Common myeloid progenitor, CD34-positive (primary cell): ENCODE measurements at regions not wholly inside any gene's neighbourhood (a gene's known extent, or its start where the extent isn't known, plus 50 kb on each side); places are given as distances from the start of the nearest gene placed in this dataset.

Experiments
- CTCF ChIA-PET: fragments of 350-600 bp; sonication (Branson Sonifier 250); formaldehyde crosslinking; loops from one replicate; lab custom pipeline; 2021; ENCODE audit warnings: antibody characterized with exemption; lab: Charles Lee
- POLR2A ChIA-PET: fragments of 350-600 bp; sonication (Branson Sonifier 250); formaldehyde crosslinking; loops from one replicate; lab custom pipeline; 2021; ENCODE audit warnings: antibody characterized with exemption; lab: Charles Lee
- DNase-seq, 3 donors: peaks; one replicate each; pipeline versions ENCODE4 v3.0.0 to v3.0.0-alpha.2; 2013
- H3K27ac ChIP-seq, 2 experiments: 1 replicate in 1 of 2; 2 replicates in 1 of 2; pipeline ENCODE4 v1.7.0; 2013; ENCODE audit warnings: inconsistent platforms in 2 of 2, low read length in 2 of 2, mild to moderate bottlenecking in 2 of 2, low read depth in 1 of 2, moderate library complexity in 1 of 2; ENCODE audit not compliant: severe bottlenecking in 2 of 2, insufficient read depth in 1 of 2, poor library complexity in 1 of 2
- H3K27me3 ChIP-seq, 5 experiments: replicated peaks in 2 of 5; 1 replicate in 3 of 5; 2 replicates in 2 of 5; pipeline versions ENCODE4 v1.6.1 to v1.7.0; 2013; ENCODE audit warnings: low read length in 4 of 5, mild to moderate bottlenecking in 2 of 5, moderate library complexity in 2 of 5, inconsistent platforms in 1 of 5; ENCODE audit not compliant: insufficient read depth in 5 of 5, control insufficient read depth in 4 of 5
- H3K36me3 ChIP-seq, 4 experiments: 1 replicate in 2 of 4; 2 replicates in 2 of 4; pipeline versions ENCODE4 v1.6.1 to v1.7.0; 2013; ENCODE audit warnings: low read length in 3 of 4, control low read depth in 1 of 4, mild to moderate bottlenecking in 1 of 4; ENCODE audit not compliant: control insufficient read depth in 4 of 4, insufficient read depth in 4 of 4
- H3K4me1 ChIP-seq, 4 experiments: 1 replicate in 3 of 4; 2 replicates in 1 of 4; pipeline versions ENCODE4 v1.6.1 to v1.7.1; 2013; ENCODE audit warnings: low read length in 3 of 4, mild to moderate bottlenecking in 3 of 4, control low read depth in 1 of 4, inconsistent platforms in 1 of 4, moderate library complexity in 1 of 4; ENCODE audit not compliant: control insufficient read depth in 4 of 4, insufficient read depth in 4 of 4; ENCODE audit errors: control extremely low read depth in 1 of 4
- H3K4me3 ChIP-seq, 7 experiments: 1 replicate in 4 of 7; 2 replicates in 3 of 7; pipeline versions ENCODE4 v1.5.1 to v1.7.0; 2013; ENCODE audit warnings: mild to moderate bottlenecking in 7 of 7, low read length in 6 of 7, moderate library complexity in 6 of 7, inconsistent platforms in 2 of 7, low read depth in 2 of 7, control low read depth in 1 of 7; ENCODE audit not compliant: insufficient read depth in 4 of 7, control insufficient read depth in 1 of 7; ENCODE audit errors: extremely low read depth in 1 of 7
- H3K9me3 ChIP-seq, 5 experiments: 1 replicate in 4 of 5; 2 replicates in 1 of 5; pipeline versions ENCODE4 v1.6.1 to v1.7.1; 2013; ENCODE audit warnings: low read length in 4 of 5, mild to moderate bottlenecking in 2 of 5, inconsistent platforms in 1 of 5, low read depth in 1 of 5, moderate library complexity in 1 of 5; ENCODE audit not compliant: control insufficient read depth in 4 of 5, insufficient read depth in 2 of 5; ENCODE audit errors: control extremely low read depth in 1 of 5
- WGBS: methylation state at CpG from one replicate; pipeline ENCODE4 v1.1.5; 2013; ENCODE audit not compliant: insufficient coverage; 5-methylcytosine and 5-hydroxymethylcytosine counted together

DNA sequence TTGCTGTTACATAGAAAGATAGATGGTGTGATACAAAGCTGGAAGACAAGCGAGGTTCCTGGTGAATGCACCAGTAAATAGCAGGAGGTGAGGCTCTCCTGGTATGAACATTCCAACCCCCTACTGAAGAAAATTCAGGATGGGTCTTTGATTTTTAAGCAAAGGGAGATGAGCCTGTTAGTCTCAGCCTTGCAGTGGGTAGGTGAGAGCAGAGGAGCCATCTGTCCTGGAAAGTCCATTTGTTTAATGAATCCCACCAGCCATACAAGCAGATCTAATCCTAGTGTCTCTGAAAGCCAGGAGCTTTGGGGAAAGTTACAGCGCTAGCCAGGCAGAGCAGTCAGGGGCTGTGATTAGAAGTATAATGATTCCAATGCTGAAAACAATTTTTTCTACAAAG lies 234.8 kb upstream of the FOXN3 start:
- DNase-seq = no peak
- WGBS = 100% methylated on average over 1 of the region's 2 CpGs
- Histone ChIP-seq H3K4me1 (peaks cover 0 to 17% (median 4%) of the 10 kb centered on the region in 4 experiments), H3K36me3 (no peaks in the 10 kb centered on the region), H3K27me3 (no peaks in the 10 kb centered on the region), H3K27ac (no peak overlapping the region), H3K4me3 (no peak overlapping the region), H3K9me3 (peaks cover 0 to 4% (median 0%) of the 10 kb centered on the region in 5 experiments)
- CTCF ChIA-PET = no interaction called here
- POLR2A ChIA-PET = no interaction called here

DNA sequence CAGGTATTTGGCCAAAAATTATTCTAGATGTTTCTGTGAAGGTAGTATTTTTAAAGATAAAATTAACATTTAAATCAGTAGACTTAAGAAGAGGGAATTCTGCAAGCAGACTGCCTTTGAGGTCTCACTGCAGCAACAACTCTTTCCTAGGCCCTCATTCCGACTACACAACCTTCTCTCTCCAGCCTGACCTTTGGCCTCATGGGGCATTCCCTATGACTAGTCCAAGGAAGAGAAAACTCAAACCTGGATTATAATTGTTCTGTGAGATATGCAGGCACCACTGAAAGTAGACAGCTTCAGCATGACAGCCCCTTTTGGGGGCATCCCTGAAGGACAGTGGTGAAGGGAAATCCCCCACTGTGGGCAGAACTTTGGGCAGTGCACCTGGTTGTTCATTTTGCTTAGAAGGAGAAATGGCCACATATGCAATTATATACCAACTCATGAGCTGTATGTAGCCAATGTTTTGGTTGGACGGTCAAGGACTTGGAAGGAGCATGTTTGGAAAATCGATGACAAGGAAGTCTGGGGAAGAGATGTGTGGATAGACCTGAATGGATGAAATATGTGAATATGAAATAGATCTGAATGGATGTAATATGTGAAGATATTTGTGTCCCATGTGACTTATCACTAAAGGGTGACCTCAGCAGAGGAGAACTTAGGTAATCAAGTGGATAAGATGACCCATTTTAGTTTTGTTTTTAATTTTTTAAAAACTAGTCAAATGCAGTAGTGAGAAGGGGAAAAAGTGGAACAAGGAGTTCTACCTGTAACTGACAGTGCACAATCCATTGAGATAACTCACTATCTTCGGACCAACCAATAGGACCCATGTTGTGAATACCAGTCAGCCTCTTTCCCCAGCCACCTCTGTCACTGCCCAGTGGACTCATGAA lies 233.3 kb upstream of the FOXN3 start:
- no peaks in the 10 kb centered on the region for H3K36me3 ChIP-seq
- no peak overlapping the region for H3K27ac ChIP-seq
- ChIA-PET CTCF (no interaction called here), POLR2A (no interaction called here)
- no peaks in the 10 kb centered on the region for H3K9me3 ChIP-seq
- WGBS = 100% methylated on average over 3 of the region's 4 CpGs
- DNase-seq = peak in 2 of 3 donors; percentile 38 to 63
- no peaks in the 10 kb centered on the region for H3K27me3 ChIP-seq
- peak overlapping the region in 1 of 7 experiments; percentile 1 for H3K4me3 ChIP-seq
- peaks cover 0 to 17% (median 4%) of the 10 kb centered on the region in 4 experiments for H3K4me1 ChIP-seq

DNA sequence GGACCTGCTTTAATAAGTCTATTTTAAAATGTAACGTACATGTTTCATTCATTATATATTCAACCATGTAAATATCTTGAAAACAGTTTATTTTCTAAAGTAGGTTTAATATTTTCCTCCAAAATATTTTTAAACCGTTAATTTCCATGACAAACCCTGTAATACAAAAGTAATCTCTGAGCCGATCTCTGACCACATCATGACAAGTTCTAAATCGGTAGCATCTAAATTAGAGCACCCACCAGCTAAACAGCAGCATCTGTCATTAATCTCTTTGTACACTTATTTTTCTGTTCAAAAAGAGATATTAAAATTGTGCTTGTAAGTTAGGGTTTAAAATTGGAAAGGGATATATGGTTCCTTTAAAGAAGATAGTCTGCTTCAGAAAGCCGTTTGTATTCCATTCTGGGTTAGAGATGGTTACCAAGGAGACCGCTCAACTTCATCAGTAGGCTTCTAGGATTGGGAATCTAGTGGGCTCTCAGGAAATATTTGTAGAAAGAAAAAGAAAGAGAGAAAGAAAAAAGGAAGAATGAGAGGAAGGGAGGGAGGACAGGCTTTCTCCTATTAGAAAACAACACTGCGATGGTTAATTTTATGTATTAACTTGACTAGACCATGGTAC lies 232.5 kb upstream of the FOXN3 start:
- H3K36me3 ChIP-seq = no peaks in the 10 kb centered on the region
- POLR2A ChIA-PET = no interaction called here
- H3K4me3 ChIP-seq = no peak overlapping the region
- peak; percentile 16 to 84 (median 67) for DNase-seq
- H3K4me1 ChIP-seq = peaks cover 0 to 17% (median 4%) of the 10 kb centered on the region in 4 experiments
- H3K27ac ChIP-seq = no peak overlapping the region
- WGBS = 58% methylated on average over 2 of the region's 7 CpGs
- H3K9me3 ChIP-seq = no peaks in the 10 kb centered on the region
- no peaks in the 10 kb centered on the region for H3K27me3 ChIP-seq
- CTCF ChIA-PET = no interaction called here

DNA sequence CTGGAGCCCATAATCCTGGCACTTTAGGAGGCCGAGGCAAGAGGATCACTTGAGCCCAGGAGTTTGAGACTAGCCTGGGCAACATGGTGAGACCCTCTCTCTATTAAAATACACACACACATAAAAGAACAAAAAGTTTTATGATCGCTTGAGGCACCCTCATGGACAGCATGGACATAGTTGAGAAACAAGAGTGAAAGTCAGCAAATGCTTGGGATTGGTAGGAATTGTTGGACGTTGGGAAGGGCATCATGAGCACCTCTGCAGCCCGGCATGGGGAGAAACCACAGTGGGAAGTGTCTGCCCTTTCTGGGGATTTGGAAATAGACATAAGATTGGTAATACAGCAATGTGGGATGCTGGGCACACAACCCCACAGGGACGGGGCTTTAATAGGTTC lies 231.9 kb upstream of the FOXN3 start:
- 83% methylated on average over 1 of the region's 5 CpGs for WGBS
- no peaks in the 10 kb centered on the region for H3K27me3 ChIP-seq
- no peaks in the 10 kb centered on the region for H3K36me3 ChIP-seq
- CTCF ChIA-PET = no interaction called here
- H3K9me3 ChIP-seq = no peaks in the 10 kb centered on the region
- H3K27ac ChIP-seq = no peak overlapping the region
- H3K4me3 ChIP-seq = no peak overlapping the region
- peaks cover 0 to 17% (median 4%) of the 10 kb centered on the region in 4 experiments for H3K4me1 ChIP-seq
- POLR2A ChIA-PET = no interaction called here
- DNase-seq = no peak

DNA sequence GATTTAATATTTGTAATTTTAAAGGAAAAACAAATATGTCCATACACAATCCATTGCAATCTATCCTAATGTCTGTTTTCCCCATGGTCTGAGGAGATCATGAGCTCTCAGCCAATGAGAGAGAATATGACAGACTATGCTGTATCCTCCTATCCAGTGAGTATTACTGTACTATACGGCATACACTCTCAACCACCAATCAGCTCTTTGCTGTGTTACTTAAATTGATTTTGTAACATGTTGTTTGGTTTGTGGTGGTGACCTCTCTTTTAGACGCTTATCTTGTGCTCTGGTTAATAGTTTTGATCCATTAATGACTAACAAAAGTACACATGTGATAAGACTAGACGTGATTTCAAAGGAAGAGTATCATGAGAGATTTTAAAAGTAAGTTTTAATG lies 231.5 kb upstream of the FOXN3 start:
- no peaks in the 10 kb centered on the region for H3K9me3 ChIP-seq
- ChIA-PET POLR2A (no interaction called here), CTCF (no interaction called here)
- H3K27me3 ChIP-seq = no peaks in the 10 kb centered on the region
- no peaks in the 10 kb centered on the region for H3K36me3 ChIP-seq
- no peak overlapping the region for H3K4me3 ChIP-seq
- H3K27ac ChIP-seq = no peak overlapping the region
- peaks cover 0 to 17% (median 4%) of the 10 kb centered on the region in 4 experiments for H3K4me1 ChIP-seq
- peak; percentile 2 to 15 (median 14) for DNase-seq
- WGBS = no CpG with 5 or more reads among the region's 3 CpGs

DNA sequence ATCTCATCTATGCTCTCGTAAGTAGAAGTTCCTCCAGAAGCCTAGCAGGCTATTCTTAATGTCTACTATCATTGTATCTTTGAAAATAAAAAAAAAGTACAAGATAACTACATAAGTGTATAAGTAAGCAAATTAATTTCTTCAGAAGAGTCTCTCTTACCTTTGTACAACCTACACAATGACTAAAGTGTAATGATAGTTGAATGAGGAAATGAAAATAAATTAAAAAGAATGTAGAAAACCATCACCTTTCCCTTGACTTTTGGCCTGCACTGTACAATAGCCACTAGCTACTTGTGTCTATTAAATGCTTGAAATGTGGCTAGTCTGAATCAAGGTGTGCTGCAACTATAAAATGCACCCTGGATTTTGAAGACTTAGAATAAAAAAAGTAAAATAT lies 229.9 kb upstream of the FOXN3 start:
- no peak overlapping the region for H3K27ac ChIP-seq
- H3K4me1 ChIP-seq = peaks cover 0 to 17% (median 4%) of the 10 kb centered on the region in 4 experiments
- no peak overlapping the region for H3K4me3 ChIP-seq
- no CpG with 5 or more reads among the region's 1 CpG for WGBS
- no peak for DNase-seq
- H3K36me3 ChIP-seq = no peaks in the 10 kb centered on the region
- ChIA-PET POLR2A (no interaction called here), CTCF (interaction anchor here (1.4 kb wide), 1 partner anchor 27 kb away, joined by 3 read pairs; no protein-coding TSS in a partner anchor)
- H3K9me3 ChIP-seq = no peaks in the 10 kb centered on the region
- H3K27me3 ChIP-seq = no peaks in the 10 kb centered on the region

DNA sequence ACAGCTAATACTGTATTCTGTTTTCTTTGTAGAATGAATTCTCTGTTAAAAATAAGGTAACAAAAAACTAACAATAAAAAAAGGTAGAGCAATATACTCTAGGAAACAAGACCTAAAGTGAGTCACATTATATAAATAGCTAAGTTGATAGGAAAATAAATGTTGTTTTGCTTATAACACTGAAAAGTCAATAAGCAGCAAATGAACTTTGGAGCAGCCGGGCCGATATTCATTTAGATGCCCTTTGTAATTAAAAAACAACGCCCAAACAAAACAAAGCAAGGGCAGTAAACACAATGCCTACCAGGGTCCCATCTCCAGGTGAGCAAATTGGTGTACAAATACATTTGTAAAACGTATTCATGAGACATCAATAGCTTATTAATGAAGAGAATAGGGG lies 227.6 kb upstream of the FOXN3 start:
- WGBS = 100% methylated on average over 3 of the region's 4 CpGs
- POLR2A ChIA-PET = no interaction called here

More for the DNA sequence above, 227.6 kb upstream of the FOXN3 start:
- Histone ChIP-seq H3K4me3 (no peak overlapping the region), H3K27ac (no peak overlapping the region), H3K27me3 (no peaks in the 10 kb centered on the region), H3K4me1 (peaks cover 0 to 7% (median 1%) of the 10 kb centered on the region in 4 experiments), H3K36me3 (no peaks in the 10 kb centered on the region), H3K9me3 (no peaks in the 10 kb centered on the region)
- no peak for DNase-seq
- CTCF ChIA-PET = no interaction called here
